PC-3 (cell line): ENCODE measurements at regions not wholly inside any gene's neighbourhood (a gene's known extent, or its start where the extent isn't known, plus 50 kb on each side); places are given as distances from the start of the nearest gene placed in this dataset.

Source experiments
- ATAC-seq: fragments of 200-7000 bp; cut with Tn5 transposase; 2 replicates; pipeline ENCODE4 v1.9.1; 2020; ENCODE audit warnings: mild to moderate bottlenecking, moderate library complexity
- BruUV-seq: library from RNA; stranded (reverse); fragments of 400-500 nt; replicated peaks from 2 replicates; lab custom pipeline; 2021; lab: Mats Ljungman, UMichigan
- CTCF ChIA-PET: fragments of 300-600 bp; sonication (Branson Sonifier 250); formaldehyde crosslinking; loops from one replicate; lab custom pipeline; 2022; ENCODE audit warnings: antibody characterized with exemption; lab: Charles Lee
- POLR2A ChIA-PET: fragments of 300-600 bp; sonication (Branson Sonifier 250); formaldehyde crosslinking; loops from one replicate; lab custom pipeline; 2022; ENCODE audit warnings: antibody characterized with exemption; ENCODE audit not compliant: unreplicated experiment; lab: Charles Lee
- DNase-seq: peaks from one replicate; pipeline ENCODE4 v3.0.0-alpha.2; 2015
- H2AFZ ChIP-seq: fragments of 300-600 bp; sonication (generic); 2 replicates; pipeline ENCODE4 v1.6.0; 2016; ENCODE audit warnings: antibody characterized with exemption, low read length
- H3F3A ChIP-seq: fragments of 300-600 bp; sonication (generic); one replicate; pipeline ENCODE4 v1.6.0; 2017; ENCODE audit warnings: antibody characterized with exemption, low read length, control low read depth, mild to moderate bottlenecking; ENCODE audit not compliant: unreplicated experiment
- H3K27ac ChIP-seq: fragments of 300-600 bp; sonication (generic); 2 replicates; pipeline ENCODE4 v1.5.1; 2016; ENCODE audit warnings: mild to moderate bottlenecking, low read length
- H3K27me3 ChIP-seq: fragments of 300-600 bp; sonication (generic); 2 replicates; pipeline ENCODE4 v1.6.1; 2016; ENCODE audit warnings: low read length, mixed read lengths
- H3K36me3 ChIP-seq: fragments of 300-600 bp; sonication (generic); 2 replicates; pipeline ENCODE4 v1.6.1; 2016; ENCODE audit warnings: low read depth, mixed run types, low read length, mixed read lengths
- H3K4me1 ChIP-seq: fragments of 300-600 bp; sonication (generic); 2 replicates; pipeline ENCODE4 v1.5.1; 2016; ENCODE audit warnings: low read length; ENCODE audit not compliant: insufficient read depth
- H3K4me2 ChIP-seq: fragments of 300-600 bp; sonication (generic); 2 replicates; pipeline ENCODE4 v1.6.0; 2016; ENCODE audit warnings: low read length
- H3K4me3 ChIP-seq: fragments of 300-600 bp; sonication (generic); 2 replicates; pipeline ENCODE4 v1.5.1; 2016; ENCODE audit warnings: mild to moderate bottlenecking, low read length, mixed read lengths
- H3K79me2 ChIP-seq: fragments of 300-600 bp; sonication (generic); 2 replicates; pipeline ENCODE4 v1.6.1; 2017; ENCODE audit warnings: low read length, mixed read lengths
- H3K9ac ChIP-seq: fragments of 300-600 bp; sonication (generic); 2 replicates; pipeline ENCODE4 v1.6.0; 2016; ENCODE audit warnings: mild to moderate bottlenecking, low read length
- H3K9me2 ChIP-seq: fragments of 300-600 bp; sonication (generic); replicated peaks from 2 replicates; pipeline ENCODE4 v1.6.1; 2016; ENCODE audit warnings: mixed run types, low read length, mixed read lengths
- H3K9me3 ChIP-seq: fragments of 300-600 bp; sonication (generic); 2 replicates; pipeline ENCODE4 v1.6.1; 2016; ENCODE audit warnings: low read length, mixed read lengths
- H4K20me1 ChIP-seq: fragments of 300-600 bp; sonication (generic); 2 replicates; pipeline ENCODE4 v1.6.1; 2016; ENCODE audit warnings: low read length, mixed read lengths
- CTCF ChIP-seq: fragments of 300-600 bp; sonication (generic); conservative IDR thresholded peaks from 2 replicates; pipeline ENCODE4 v1.5.1; 2017; ENCODE audit warnings: antibody characterized with exemption, low read depth, mild to moderate bottlenecking, low read length
- EZH2 ChIP-seq: fragments of 300-600 bp; sonication (generic); IDR thresholded peaks from one replicate; pipeline ENCODE4 v1.6.1; 2017; ENCODE audit warnings: antibody characterized with exemption, mild to moderate bottlenecking, low read length; ENCODE audit not compliant: unreplicated experiment
- EZH2phosphoT487 ChIP-seq: fragments of 300-600 bp; sonication (generic); IDR thresholded peaks from 2 replicates; pipeline ENCODE4 v1.6.1; 2018; ENCODE audit warnings: mild to moderate bottlenecking, antibody characterized with exemption, low read length, borderline replicate concordance
- intact Hi-C: fragments of 100-400 bp; cut with micrococcal nuclease; formaldehyde crosslinking; loops from 2 replicates; pipeline ENCODE4 v1.9.0; 2023

GRCh38 chr1:168881656-168882260 is 152.8 kb upstream of the DPT start:
- no peak overlapping the region for H3K9ac ChIP-seq
- no peaks in the 10 kb centered on the region for H3F3A ChIP-seq
- no peaks in the 10 kb centered on the region for H3K9me2 ChIP-seq
- ChIA-PET POLR2A (no interaction called here), CTCF (no interaction called here)
- intact Hi-C loops, result no loop called here
- H3K27ac ChIP-seq, result no peak overlapping the region
- no peak overlapping the region for H2AFZ ChIP-seq
- H4K20me1 ChIP-seq, result no peaks in the 10 kb centered on the region
- no peak overlapping the region for H3K4me3 ChIP-seq
- no peaks in the 10 kb centered on the region for H3K4me1 ChIP-seq
- no peak overlapping the region for H3K4me2 ChIP-seq
- H3K9me3 ChIP-seq, result no peaks in the 10 kb centered on the region
- TF ChIP-seq EZH2phosphoT487, result no peak
- no peak for TF ChIP-seq CTCF
- no TSS peak for BruUV-seq
- no peak for ATAC-seq
- no peak for DNase-seq
- H3K79me2 ChIP-seq, result no peaks in the 10 kb centered on the region
- H3K27me3 ChIP-seq, result no peaks in the 10 kb centered on the region
- no peaks in the 10 kb centered on the region for H3K36me3 ChIP-seq

GRCh38 chr1:168887381-168887780 is 158.4 kb upstream of the DPT start:
- intact Hi-C loops, result no loop called here
- Histone ChIP-seq H3F3A (no peaks in the 10 kb centered on the region), H3K9me2 (no peaks in the 10 kb centered on the region), H2AFZ (no peak overlapping the region), H3K4me2 (no peak overlapping the region), H3K4me3 (no peak overlapping the region), H4K20me1 (no peaks in the 10 kb centered on the region), H3K79me2 (no peaks in the 10 kb centered on the region), H3K27me3 (no peaks in the 10 kb centered on the region), H3K27ac (no peak overlapping the region), H3K9me3 (no peaks in the 10 kb centered on the region), H3K4me1 (no peaks in the 10 kb centered on the region), H3K9ac (no peak overlapping the region), H3K36me3 (no peaks in the 10 kb centered on the region)
- TF ChIP-seq EZH2, result no peak
- CTCF ChIA-PET, result no interaction called here
- POLR2A ChIA-PET, result no interaction called here
- no peak for DNase-seq
- no peak for ATAC-seq
- BruUV-seq, result no TSS peak

- ChIA-PET CTCF (no interaction called here), POLR2A (no interaction called here)
- no peak overlapping the region for H2AFZ ChIP-seq
- no peak overlapping the region for H3K4me3 ChIP-seq
- no peaks in the 10 kb centered on the region for H3K36me3 ChIP-seq
- TF ChIP-seq EZH2, result no peak
- no peak for TF ChIP-seq EZH2phosphoT487
- no peak for TF ChIP-seq CTCF
- intact Hi-C loops, result no loop called here
- DNase-seq (no peak), ATAC-seq (no peak)
- no peaks in the 10 kb centered on the region for H3K27me3 ChIP-seq
- no peak overlapping the region for H3K27ac ChIP-seq
- H3K9me2 ChIP-seq, result no peaks in the 10 kb centered on the region
- no peaks in the 10 kb centered on the region for H3K79me2 ChIP-seq
- no TSS peak for BruUV-seq
- H3K9me3 ChIP-seq, result no peaks in the 10 kb centered on the region
- no peaks in the 10 kb centered on the region for H4K20me1 ChIP-seq
- H3K4me2 ChIP-seq, result no peak overlapping the region
- no peaks in the 10 kb centered on the region for H3F3A ChIP-seq
- no peak overlapping the region for H3K9ac ChIP-seq
- H3K4me1 ChIP-seq, result no peaks in the 10 kb centered on the region
These were observed 159.4 kb upstream of the DPT start for GRCh38 chr1:168888418-168888817.
